ENCODE measurements at regions not wholly inside any gene's neighbourhood (a gene's known extent, or its start where the extent isn't known, plus 50 kb on each side); places are given as distances from the start of the nearest gene placed in this dataset.

DNA sequence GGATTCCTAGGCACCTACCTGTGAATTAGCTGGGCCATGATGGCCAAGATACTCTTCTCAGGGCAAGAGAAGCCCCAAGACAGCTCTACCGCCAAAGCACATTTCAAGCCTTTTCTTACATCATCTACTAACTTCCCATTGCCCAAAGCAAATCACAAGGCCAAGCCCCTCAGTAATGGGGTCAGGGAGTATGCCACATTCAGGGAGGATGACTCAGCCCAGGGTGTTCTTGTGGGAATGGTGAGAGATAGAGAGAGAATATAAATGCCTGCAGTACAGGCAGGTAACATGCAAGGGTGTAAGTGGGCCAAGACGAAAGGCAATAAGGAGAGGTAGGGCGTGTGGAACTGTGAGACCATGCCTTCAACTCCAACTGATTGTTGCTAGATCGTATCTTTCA lies 162.5 kb upstream of the ISX start (continued):
- TF ChIP-seq MAFG (CRISPR knock-in tag; IDR thresholded peaks at IDR 0.05) (no peak), HNRNPK (IDR thresholded peaks at IDR 0.05; ENCODE audit: low read depth, low read length, poor library complexity, severe bottlenecking) (no peak)

DNA sequence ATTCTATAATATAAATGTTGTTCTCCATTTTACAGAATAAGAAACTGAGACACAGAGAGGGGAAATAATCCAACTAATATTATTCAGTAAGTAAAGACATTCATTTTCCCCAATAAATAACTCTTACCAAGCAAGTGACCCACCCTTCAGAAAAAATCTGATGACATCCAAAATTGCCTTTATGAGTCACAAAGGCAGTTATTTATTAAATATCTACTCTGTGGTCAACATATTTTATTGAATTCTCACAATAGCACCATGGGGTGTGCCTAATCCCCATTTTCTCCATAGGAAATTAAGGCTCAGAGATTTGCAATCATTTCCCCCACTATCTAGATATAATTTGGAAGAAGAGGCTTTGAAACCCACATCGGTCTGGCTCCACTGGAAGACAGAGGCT lies 161.5 kb upstream of the ISX start:
- POLR2A ChIA-PET = no interaction called here

More for the DNA sequence above, 161.5 kb upstream of the ISX start:
- Histone ChIP-seq H4K20me1 (ENCODE audit: insufficient read depth, low read length) (no peaks in the 10 kb centered on the region), H2AFZ (ENCODE audit: low read length) (no peak overlapping the region), H3K9me3 (ENCODE audit: low read length) (no peaks in the 10 kb centered on the region), H3K79me2 (ENCODE audit: insufficient read depth, low read length) (no peaks in the 10 kb centered on the region), H3K4me1 (ENCODE audit: insufficient read depth, low read length) (no peaks in the 10 kb centered on the region), H3K9ac (ENCODE audit: insufficient read depth, low read depth, low read length) (no peak overlapping the region), H3K36me3 (replicated peaks in 1 of 2; ENCODE audit: control insufficient read depth in 1 of 2, insufficient read depth in 2 of 2, low read length in 2 of 2) (no peaks in the 10 kb centered on the region), H3K27me3 (ENCODE audit: control insufficient read depth in 1 of 2, insufficient read depth in 2 of 2, low read length in 2 of 2) (no peaks in the 10 kb centered on the region), H3K4me2 (ENCODE audit: low read depth, low read length) (no peak overlapping the region), H3K4me3 (replicated peaks in 1 of 3; ENCODE audit: insufficient read depth in 1 of 3, low read depth in 2 of 3, low read length in 3 of 3) (no peak overlapping the region), H3K27ac (ENCODE audit: extremely low read length, insufficient read depth, low read length) (no peak overlapping the region)
- TF ChIP-seq ZNF530 (CRISPR knock-in tag; IDR thresholded peaks at IDR 0.05; ENCODE audit: low read depth) = no peak
- TF ChIP-seq, protein P1, sequence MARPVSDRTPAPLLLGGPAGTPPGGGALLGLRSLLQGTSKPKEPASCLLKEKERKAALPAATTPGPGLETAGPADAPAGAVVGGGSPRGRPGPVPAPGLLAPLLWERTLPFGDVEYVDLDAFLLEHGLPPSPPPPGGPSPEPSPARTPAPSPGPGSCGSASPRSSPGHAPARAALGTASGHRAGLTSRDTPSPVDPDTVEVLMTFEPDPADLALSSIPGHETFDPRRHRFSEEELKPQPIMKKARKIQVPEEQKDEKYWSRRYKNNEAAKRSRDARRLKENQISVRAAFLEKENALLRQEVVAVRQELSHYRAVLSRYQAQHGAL (CRISPR knock-in tag; IDR thresholded peaks at IDR 0.05; ENCODE audit: not compliant biosample characterization) = no peak
- no peak for TF ChIP-seq PHF21A (CRISPR knock-in tag; IDR thresholded peaks at IDR 0.05)
- no peak for TF ChIP-seq MYNN (CRISPR knock-in tag; IDR thresholded peaks at IDR 0.05; ENCODE audit: low read depth)
- TF ChIP-seq SNAPC2 (CRISPR knock-in tag; IDR thresholded peaks at IDR 0.05) = no peak
- TF ChIP-seq, protein P2, sequence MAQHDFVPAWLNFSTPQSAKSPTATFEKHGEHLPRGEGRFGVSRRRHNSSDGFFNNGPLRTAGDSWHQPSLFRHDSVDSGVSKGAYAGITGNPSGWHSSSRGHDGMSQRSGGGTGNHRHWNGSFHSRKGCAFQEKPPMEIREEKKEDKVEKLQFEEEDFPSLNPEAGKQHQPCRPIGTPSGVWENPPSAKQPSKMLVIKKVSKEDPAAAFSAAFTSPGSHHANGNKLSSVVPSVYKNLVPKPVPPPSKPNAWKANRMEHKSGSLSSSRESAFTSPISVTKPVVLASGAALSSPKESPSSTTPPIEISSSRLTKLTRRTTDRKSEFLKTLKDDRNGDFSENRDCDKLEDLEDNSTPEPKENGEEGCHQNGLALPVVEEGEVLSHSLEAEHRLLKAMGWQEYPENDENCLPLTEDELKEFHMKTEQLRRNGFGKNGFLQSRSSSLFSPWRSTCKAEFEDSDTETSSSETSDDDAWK (CRISPR knock-in tag; IDR thresholded peaks at IDR 0.05) = no peak
- TF ChIP-seq HHEX (CRISPR knock-in tag; IDR thresholded peaks at IDR 0.05) = no peak
- no peak for TF ChIP-seq TEAD3 (CRISPR knock-in tag; optimal IDR thresholded peaks at IDR 0.05; ENCODE audit: borderline replicate concordance)
- no peak for TF ChIP-seq ZNF282 (IDR thresholded peaks at IDR 0.05; ENCODE audit: partially characterized antibody)
- no peak for TF ChIP-seq TBX3 (IDR thresholded peaks at IDR 0.05; ENCODE audit: borderline replicate concordance)
- no peak for TF ChIP-seq AGO2 (optimal IDR thresholded peaks at IDR 0.05; ENCODE audit: low read depth, low read length)
- TF ChIP-seq ZC3H13 (CRISPR knock-in tag; IDR thresholded peaks at IDR 0.05) = no peak
- TF ChIP-seq, protein P3, sequence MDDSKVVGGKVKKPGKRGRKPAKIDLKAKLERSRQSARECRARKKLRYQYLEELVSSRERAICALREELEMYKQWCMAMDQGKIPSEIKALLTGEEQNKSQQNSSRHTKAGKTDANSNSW (CRISPR knock-in tag; IDR thresholded peaks at IDR 0.05; ENCODE audit: borderline replicate concordance) = no peak
- TF ChIP-seq, protein P4, sequence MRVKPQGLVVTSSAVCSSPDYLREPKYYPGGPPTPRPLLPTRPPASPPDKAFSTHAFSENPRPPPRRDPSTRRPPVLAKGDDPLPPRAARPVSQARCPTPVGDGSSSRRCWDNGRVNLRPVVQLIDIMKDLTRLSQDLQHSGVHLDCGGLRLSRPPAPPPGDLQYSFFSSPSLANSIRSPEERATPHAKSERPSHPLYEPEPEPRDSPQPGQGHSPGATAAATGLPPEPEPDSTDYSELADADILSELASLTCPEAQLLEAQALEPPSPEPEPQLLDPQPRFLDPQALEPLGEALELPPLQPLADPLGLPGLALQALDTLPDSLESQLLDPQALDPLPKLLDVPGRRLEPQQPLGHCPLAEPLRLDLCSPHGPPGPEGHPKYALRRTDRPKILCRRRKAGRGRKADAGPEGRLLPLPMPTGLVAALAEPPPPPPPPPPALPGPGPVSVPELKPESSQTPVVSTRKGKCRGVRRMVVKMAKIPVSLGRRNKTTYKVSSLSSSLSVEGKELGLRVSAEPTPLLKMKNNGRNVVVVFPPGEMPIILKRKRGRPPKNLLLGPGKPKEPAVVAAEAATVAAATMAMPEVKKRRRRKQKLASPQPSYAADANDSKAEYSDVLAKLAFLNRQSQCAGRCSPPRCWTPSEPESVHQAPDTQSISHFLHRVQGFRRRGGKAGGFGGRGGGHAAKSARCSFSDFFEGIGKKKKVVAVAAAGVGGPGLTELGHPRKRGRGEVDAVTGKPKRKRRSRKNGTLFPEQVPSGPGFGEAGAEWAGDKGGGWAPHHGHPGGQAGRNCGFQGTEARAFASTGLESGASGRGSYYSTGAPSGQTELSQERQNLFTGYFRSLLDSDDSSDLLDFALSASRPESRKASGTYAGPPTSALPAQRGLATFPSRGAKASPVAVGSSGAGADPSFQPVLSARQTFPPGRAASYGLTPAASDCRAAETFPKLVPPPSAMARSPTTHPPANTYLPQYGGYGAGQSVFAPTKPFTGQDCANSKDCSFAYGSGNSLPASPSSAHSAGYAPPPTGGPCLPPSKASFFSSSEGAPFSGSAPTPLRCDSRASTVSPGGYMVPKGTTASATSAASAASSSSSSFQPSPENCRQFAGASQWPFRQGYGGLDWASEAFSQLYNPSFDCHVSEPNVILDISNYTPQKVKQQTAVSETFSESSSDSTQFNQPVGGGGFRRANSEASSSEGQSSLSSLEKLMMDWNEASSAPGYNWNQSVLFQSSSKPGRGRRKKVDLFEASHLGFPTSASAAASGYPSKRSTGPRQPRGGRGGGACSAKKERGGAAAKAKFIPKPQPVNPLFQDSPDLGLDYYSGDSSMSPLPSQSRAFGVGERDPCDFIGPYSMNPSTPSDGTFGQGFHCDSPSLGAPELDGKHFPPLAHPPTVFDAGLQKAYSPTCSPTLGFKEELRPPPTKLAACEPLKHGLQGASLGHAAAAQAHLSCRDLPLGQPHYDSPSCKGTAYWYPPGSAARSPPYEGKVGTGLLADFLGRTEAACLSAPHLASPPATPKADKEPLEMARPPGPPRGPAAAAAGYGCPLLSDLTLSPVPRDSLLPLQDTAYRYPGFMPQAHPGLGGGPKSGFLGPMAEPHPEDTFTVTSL (CRISPR knock-in tag; IDR thresholded peaks at IDR 0.05; ENCODE audit: borderline replicate concordance) = no peak
- TF ChIP-seq SP2 (CRISPR knock-in tag; IDR thresholded peaks at IDR 0.05) = no peak
- DNase-seq (ENCODE audit: low spot score) = no peak
- FAIRE-seq = no peak
- CTCF ChIA-PET (ENCODE audit: low intra/inter-chr PET ratio, low total read pairs) = no interaction called here
- intact Hi-C loops (cut with micrococcal nuclease; ENCODE audit: unreplicated experiment) = no loop called here
- in situ Hi-C loops (cut with HindIII; ENCODE audit: extremely low pct_ligation_motif_present, low pct_unique_long_range_greater_than_20kb) = no loop called here
- no peak for ATAC-seq
- no TSS peak for BruUV-seq (replicated peaks)
- WGBS (ENCODE audit: low lambda C conversion rate) = 11% methylated on average over 1 of the region's 1 CpG

All from HepG2 (cell line).